B cell (primary cell): ENCODE measurements at regions not wholly inside any gene's neighbourhood (a gene's known extent, or its start where the extent isn't known, plus 50 kb on each side); places are given as distances from the start of the nearest gene placed in this dataset.

Experiments used
- CTCF ChIP-seq: fragments of 200-600 bp; IDR thresholded peaks from one replicate; pipeline ENCODE4 v1.8.0; 2022; ENCODE audit warnings: antibody characterized with exemption, mild to moderate bottlenecking
- EZH2 ChIP-seq: IDR thresholded peaks from 2 replicates; pipeline ENCODE4 v1.6.1; 2012; ENCODE audit warnings: borderline replicate concordance, low read depth, mild to moderate bottlenecking, moderate library complexity, low read length; ENCODE audit not compliant: insufficient read depth, poor library complexity, severe bottlenecking

- no peak for TF ChIP-seq CTCF
- TF ChIP-seq EZH2, result no peak
These were observed 63.6 kb upstream of the NSMCE3 start for GRCh38 chr15:29333261-29333660.
